H1 (cell line): ENCODE measurements at regions not wholly inside any gene's neighbourhood (a gene's known extent, or its start where the extent isn't known, plus 50 kb on each side); places are given as distances from the start of the nearest gene placed in this dataset.

Experiments
- CTCF ChIA-PET: fragments of 300-600 bp; sonication (Branson Sonifier 250); formaldehyde crosslinking; loops from one replicate; lab custom pipeline; 2021; ENCODE audit not compliant: partially characterized antibody; lab: Charles Lee
- POLR2A ChIA-PET: fragments of 300-600 bp; sonication (Branson Sonifier 250); formaldehyde crosslinking; loops from one replicate; lab custom pipeline; 2021; ENCODE audit warnings: inconsistent platforms; ENCODE audit not compliant: partially characterized antibody; lab: Charles Lee
- DNase-seq, 2 experiments: peaks; one replicate each; pipeline versions ENCODE4 v3.0.0 to v3.0.0-alpha.2; 2010 to 2022; ENCODE audit warnings: low spot score in 2 of 2, low read depth in 1 of 2, mixed read lengths in 1 of 2
- FAIRE-seq: peaks from 2 replicates; lab custom pipeline; 2011; peaks lifted over from hg19 to GRCh38; lab: Jason Lieb, UNC
- H2AFZ ChIP-seq: 2 replicates; pipeline ENCODE4 v1.8.1; 2012; ENCODE audit warnings: low read length, inconsistent platforms
- H2AK5ac ChIP-seq: 2 replicates; pipeline ENCODE4 v1.6.1; 2013; ENCODE audit warnings: low read depth, low read length
- H2BK120ac ChIP-seq: replicated peaks from 2 replicates; pipeline ENCODE3; 2013; ENCODE audit warnings: low read depth, low read length, inconsistent platforms
- H2BK12ac ChIP-seq: 2 replicates; pipeline ENCODE4 v1.6.1; 2013; ENCODE audit warnings: low read depth, low read length
- H2BK15ac ChIP-seq: 2 replicates; pipeline ENCODE4 v1.6.1; 2013; ENCODE audit warnings: low read length
- H2BK20ac ChIP-seq: 2 replicates; pipeline ENCODE4 v1.6.1; 2013; ENCODE audit warnings: low read length
- H2BK5ac ChIP-seq: 2 replicates; pipeline ENCODE4 v1.6.1; 2013; ENCODE audit warnings: low read depth, low read length
- H3K14ac ChIP-seq: 2 replicates; pipeline ENCODE4 v1.6.1; 2013; ENCODE audit warnings: inconsistent platforms; ENCODE audit not compliant: insufficient read length
- H3K18ac ChIP-seq: 2 replicates; pipeline ENCODE4 v1.6.1; 2013; ENCODE audit warnings: low read length; ENCODE audit errors: extremely low read depth
- H3K23ac ChIP-seq: 2 replicates; pipeline ENCODE4 v1.6.1; 2013; ENCODE audit warnings: inconsistent platforms; ENCODE audit not compliant: insufficient read length
- H3K23me2 ChIP-seq: 2 replicates; pipeline ENCODE4 v1.6.1; 2013; ENCODE audit warnings: low read depth, low read length
- H3K27ac ChIP-seq: 2 replicates; pipeline ENCODE4 v1.6.1; 2011; ENCODE audit warnings: low read depth, low read length, inconsistent platforms
- H3K27me3 ChIP-seq, 4 experiments: replicated peaks in 1 of 4; 1 replicate in 1 of 4; 2 replicates in 3 of 4; pipeline versions ENCODE4 v1.6.1 to v1.8.1; 2011 to 2013; ENCODE audit warnings: low read length in 3 of 4, mild to moderate bottlenecking in 3 of 4, inconsistent platforms in 2 of 4, mixed read lengths in 2 of 4, moderate library complexity in 1 of 4; ENCODE audit not compliant: control insufficient read depth in 3 of 4, insufficient read depth in 3 of 4; ENCODE audit errors: extremely low read depth in 1 of 4
- H3K36me3 ChIP-seq, 4 experiments: 2 replicates each; pipeline versions ENCODE4 v1.6.1 to v1.8.1; 2011 to 2013; ENCODE audit warnings: mild to moderate bottlenecking in 4 of 4, low read length in 3 of 4, moderate library complexity in 2 of 4, control low read depth in 1 of 4, inconsistent platforms in 1 of 4; ENCODE audit not compliant: insufficient read depth in 4 of 4, control insufficient read depth in 2 of 4
- H3K4ac ChIP-seq: replicated peaks from 2 replicates; pipeline ENCODE3; 2013; ENCODE audit warnings: low read length, low read depth, mixed read lengths, inconsistent platforms; ENCODE audit not compliant: insufficient read length
- H3K4me1 ChIP-seq, 4 experiments: replicated peaks in 1 of 4; 1 replicate in 1 of 4; 2 replicates in 3 of 4; pipeline versions ENCODE4 v1.6.1 to v1.8.1; 2011 to 2013; ENCODE audit warnings: low read length in 3 of 4, inconsistent platforms in 2 of 4, mixed read lengths in 1 of 4; ENCODE audit not compliant: insufficient read depth in 4 of 4, control insufficient read depth in 3 of 4
- H3K4me2 ChIP-seq, 2 experiments: 2 replicates each; pipeline versions ENCODE4 v1.6.1 to v1.8.1; 2011 to 2013; ENCODE audit warnings: low read depth in 2 of 2, low read length in 2 of 2, control low read depth in 1 of 2, inconsistent platforms in 1 of 2, mild to moderate bottlenecking in 1 of 2; ENCODE audit not compliant: insufficient read depth in 1 of 2
- H3K4me3 ChIP-seq, 4 experiments: fragments of 200-600, 300-600 bp in 1 of 4; sonication (generic), shearing (Covaris generic), sonication (Bioruptor Twin) in 1 of 4; 2 replicates each; pipeline versions ENCODE4 v1.5.1 to v1.8.1; 2011 to 2016; ENCODE audit warnings: low read length in 4 of 4, low read depth in 3 of 4, control low read depth in 2 of 4, inconsistent platforms in 2 of 4, mild to moderate bottlenecking in 2 of 4, mixed read lengths in 1 of 4, moderate library complexity in 1 of 4; ENCODE audit not compliant: insufficient read depth in 2 of 4; ENCODE audit errors: extremely low read depth in 1 of 4
- H3K56ac ChIP-seq: replicated peaks from 2 replicates; pipeline ENCODE3; 2013; ENCODE audit warnings: low read depth, mild to moderate bottlenecking, mixed read lengths, low read length, inconsistent platforms; ENCODE audit not compliant: insufficient read length
- H3K79me1 ChIP-seq: 2 replicates; pipeline ENCODE4 v1.6.1; 2013; ENCODE audit warnings: low read depth, low read length, control low read depth
- H3K79me2 ChIP-seq, 2 experiments: 2 replicates each; pipeline versions ENCODE4 v1.6.1 to v1.8.1; 2012 to 2013; ENCODE audit warnings: low read length in 2 of 2, mild to moderate bottlenecking in 2 of 2, inconsistent platforms in 1 of 2; ENCODE audit not compliant: insufficient read depth in 2 of 2, control insufficient read depth in 1 of 2
- H3K9ac ChIP-seq, 4 experiments: replicated peaks in 1 of 4; 1 replicate in 1 of 4; 2 replicates in 3 of 4; pipeline versions ENCODE4 v1.6.1 to v1.8.1; 2011 to 2013; ENCODE audit warnings: low read depth in 3 of 4, low read length in 3 of 4, control low read depth in 2 of 4, mild to moderate bottlenecking in 2 of 4, moderate library complexity in 2 of 4, inconsistent platforms in 1 of 4; ENCODE audit errors: extremely low read depth in 1 of 4
- H3K9me3 ChIP-seq, 2 experiments: 2 replicates each; pipeline versions ENCODE4 v1.6.1 to v1.8.1; 2012 to 2013; ENCODE audit warnings: mild to moderate bottlenecking in 2 of 2, moderate library complexity in 2 of 2, control low read depth in 1 of 2, inconsistent platforms in 1 of 2, low read depth in 1 of 2, low read length in 1 of 2, mixed read lengths in 1 of 2; ENCODE audit not compliant: insufficient read depth in 2 of 2
- H4K20me1 ChIP-seq, 2 experiments: replicated peaks in 1 of 2; 2 replicates each; pipeline versions ENCODE3 to v1.8.1; 2011 to 2013; ENCODE audit warnings: inconsistent platforms in 2 of 2, low read length in 2 of 2, mild to moderate bottlenecking in 1 of 2; ENCODE audit not compliant: insufficient read depth in 2 of 2, control insufficient read depth in 1 of 2
- H4K5ac ChIP-seq: 2 replicates; pipeline ENCODE4 v1.6.1; 2013; ENCODE audit warnings: low read length, low read depth, mixed read lengths, inconsistent platforms; ENCODE audit not compliant: insufficient read length
- H4K8ac ChIP-seq: 2 replicates; pipeline ENCODE4 v1.8.0; 2013; ENCODE audit warnings: mild to moderate bottlenecking, moderate library complexity, low read length, inconsistent platforms; ENCODE audit not compliant: insufficient read depth; ENCODE audit errors: extremely low read depth
- H4K91ac ChIP-seq: replicated peaks from 2 replicates; pipeline ENCODE3; 2013; ENCODE audit warnings: low read length, mixed read lengths, inconsistent platforms; ENCODE audit not compliant: insufficient read length
- CBX8 ChIP-seq: fragments of 300-800, 300-1000 bp; sonication (generic); IDR thresholded peaks from 2 replicates; pipeline ENCODE4 v1.7.1; 2016; ENCODE audit warnings: low read depth, low read length, borderline replicate concordance
- GABPA ChIP-seq: IDR thresholded peaks from 2 replicates; pipeline ENCODE4 v1.6.1; 2011; ENCODE audit warnings: mild to moderate bottlenecking, low read length, moderate library complexity, borderline replicate concordance; ENCODE audit not compliant: insufficient read depth
- HDAC2 ChIP-seq, 2 experiments: fragments of 300-600 bp in 1 of 2; sonication (generic) in 1 of 2; IDR thresholded peaks; 2 replicates each; pipeline ENCODE4 v1.6.1; 2011 to 2012; ENCODE audit warnings: low read depth in 2 of 2, low read length in 2 of 2, mild to moderate bottlenecking in 2 of 2, moderate library complexity in 2 of 2, borderline replicate concordance in 1 of 2, inconsistent platforms in 1 of 2
- KDM4A ChIP-seq: IDR thresholded peaks from one replicate; pipeline ENCODE4 v1.7.1; 2012; ENCODE audit warnings: low read depth, mild to moderate bottlenecking, moderate library complexity, low read length, inconsistent platforms; ENCODE audit not compliant: severe bottlenecking
- KDM5A ChIP-seq: fragments of 200-600 bp; IDR thresholded peaks from 2 replicates; pipeline ENCODE4 v1.7.1; 2012; ENCODE audit warnings: mild to moderate bottlenecking, low read length, inconsistent platforms, mixed read lengths
- MAFK ChIP-seq: IDR thresholded peaks from 2 replicates; pipeline ENCODE4 v1.6.1; 2012; ENCODE audit warnings: low read depth, mild to moderate bottlenecking, improper control_type of control experiment, low read length
- POU5F1 ChIP-seq: IDR thresholded peaks from 2 replicates; pipeline ENCODE4 v1.6.1; 2011; ENCODE audit warnings: low read depth, mild to moderate bottlenecking, low read length, moderate library complexity
- SP1 ChIP-seq: IDR thresholded peaks from 2 replicates; pipeline ENCODE4 v1.6.1; 2011; ENCODE audit warnings: low read depth, low read length
- TAF7 ChIP-seq: optimal IDR thresholded peaks from 2 replicates; pipeline ENCODE3; 2011; ENCODE audit warnings: low read depth, mild to moderate bottlenecking, inconsistent platforms, low read length, moderate library complexity, borderline replicate concordance
- TEAD4 ChIP-seq: IDR thresholded peaks from 2 replicates; pipeline ENCODE4 v1.6.1; 2012; ENCODE audit warnings: low read depth, low read length, inconsistent platforms, mixed read lengths
- USF2 ChIP-seq: IDR thresholded peaks from 2 replicates; pipeline ENCODE4 v1.6.1; 2011; ENCODE audit warnings: low read length, improper control_type of control experiment
- WGBS, 2 experiments: shearing (Covaris generic) in 1 of 2; methylation state at CpG; one replicate each; pipeline versions ENCODE4 v1.1.6 to v1.1.7; 2013 to 2015; ENCODE audit warnings: low lambda C conversion rate in 2 of 2, mixed read lengths in 2 of 2, inconsistent platforms in 1 of 2, low coverage in 1 of 2, missing lambda C conversion rate in 1 of 2; ENCODE audit not compliant: insufficient replicate concordance in 2 of 2, insufficient coverage in 1 of 2, insufficient read length in 1 of 2; ENCODE audit errors: extremely low coverage in 1 of 2, missing lambda C conversion rate in 1 of 2; 5-methylcytosine and 5-hydroxymethylcytosine counted together
- TF ChIP-seq, protein P1 (sequence below): IDR thresholded peaks from 2 replicates; pipeline ENCODE4 v1.6.1; 2012; ENCODE audit warnings: inconsistent platforms

DNA sequence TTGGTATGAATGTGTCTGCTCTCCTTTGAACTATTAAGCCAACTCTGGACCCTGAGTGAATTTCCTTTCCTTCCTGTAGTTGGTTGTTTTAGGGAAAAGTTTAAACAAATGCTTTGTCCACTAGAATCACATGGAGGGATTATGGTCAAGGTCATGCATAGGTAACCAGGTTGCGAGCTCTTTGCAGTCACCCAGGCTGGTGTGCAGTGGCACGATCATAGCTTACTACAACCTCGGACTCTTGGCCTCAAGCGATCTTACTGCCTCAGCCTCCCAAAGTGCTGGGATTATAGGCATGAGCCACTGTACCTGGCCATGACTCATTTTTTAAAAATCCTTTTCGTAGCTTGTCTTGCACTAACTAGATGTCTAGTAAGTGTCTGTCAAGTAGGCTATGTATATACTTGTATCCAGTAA is 88.0 kb upstream of the SOX4 start:
- no peak overlapping the region for H3K23ac ChIP-seq
- H3K14ac ChIP-seq = no peak overlapping the region
- no peak overlapping the region for H3K56ac ChIP-seq
- 97% methylated on average over 5 of the region's 5 CpGs; no CpG with 5 or more reads in 1 of the 2 experiments for WGBS, 2 experiments
- no peaks in the 10 kb centered on the region for H3K4me1 ChIP-seq
- H4K5ac ChIP-seq = no peak overlapping the region
- H3K23me2 ChIP-seq = no peaks in the 10 kb centered on the region
- H3K36me3 ChIP-seq = no peaks in the 10 kb centered on the region
- no peak overlapping the region for H4K8ac ChIP-seq
- H2BK20ac ChIP-seq = no peak overlapping the region
- CTCF ChIA-PET = interaction anchor here (1.0 to 3.4 kb wide), 5 partner anchors 9 to 201 kb away, joined by 3 to 12 read pairs (median 3); no protein-coding TSS in a partner anchor
- H2AFZ ChIP-seq = no peak overlapping the region
- no peak for TF ChIP-seq HDAC2 (IDR thresholded peaks at IDR 0.05; ENCODE audit: borderline replicate concordance in 1 of 2, low read depth in 2 of 2, low read length in 2 of 2)
- TF ChIP-seq TAF7 = no peak
- TF ChIP-seq KDM5A = no peak
- TF ChIP-seq KDM4A = no peak
- no peak for TF ChIP-seq USF2
- TF ChIP-seq GABPA = no peak
- no peak for TF ChIP-seq TEAD4
- TF ChIP-seq SP1 = no peak
- no peak for TF ChIP-seq MAFK
- no peak for TF ChIP-seq POU5F1
- TF ChIP-seq, protein P1, sequence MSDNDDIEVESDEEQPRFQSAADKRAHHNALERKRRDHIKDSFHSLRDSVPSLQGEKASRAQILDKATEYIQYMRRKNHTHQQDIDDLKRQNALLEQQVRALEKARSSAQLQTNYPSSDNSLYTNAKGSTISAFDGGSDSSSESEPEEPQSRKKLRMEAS = no peak
- TF ChIP-seq CBX8 = no peak
- H3K79me2 ChIP-seq = no peaks in the 10 kb centered on the region
- no peak for FAIRE-seq
- no peak overlapping the region for H2BK5ac ChIP-seq
- no peaks in the 10 kb centered on the region for H3K9me3 ChIP-seq
- H4K20me1 ChIP-seq = no peaks in the 10 kb centered on the region
- H3K18ac ChIP-seq = no peak overlapping the region
- H3K79me1 ChIP-seq = no peaks in the 10 kb centered on the region
- no peak overlapping the region for H3K4me3 ChIP-seq
- no peak overlapping the region for H4K91ac ChIP-seq
- no peak overlapping the region for H3K9ac ChIP-seq
- H2BK12ac ChIP-seq = no peak overlapping the region
- no peak overlapping the region for H2BK120ac ChIP-seq
- H3K4me2 ChIP-seq = no peak overlapping the region
- no peak overlapping the region for H3K4ac ChIP-seq
- no peak overlapping the region for H2BK15ac ChIP-seq
- no peak for DNase-seq
- H2AK5ac ChIP-seq = no peak overlapping the region
- POLR2A ChIA-PET = no interaction called here
- H3K27me3 ChIP-seq = no peaks in the 10 kb centered on the region
- no peak overlapping the region for H3K27ac ChIP-seq
